Muscle layer of duodenum (tissue), 2 donors: ENCODE measurements at regions not wholly inside any gene's neighbourhood (a gene's known extent, or its start where the extent isn't known, plus 50 kb on each side); places are given as distances from the start of the nearest gene placed in this dataset.

Source experiments
- H3K27ac ChIP-seq: one replicate; pipeline ENCODE4 v1.7.0; 2013; ENCODE audit warnings: mild to moderate bottlenecking, low read length
- H3K27me3 ChIP-seq: one replicate; pipeline ENCODE4 v1.7.0; 2013; ENCODE audit warnings: low read depth, mild to moderate bottlenecking, control low read depth, low read length
- H3K36me3 ChIP-seq, 2 donors: one replicate each; pipeline ENCODE4 v1.7.0; 2013; ENCODE audit warnings: low read length in 2 of 2, control low read depth in 1 of 2, mild to moderate bottlenecking in 1 of 2; ENCODE audit not compliant: insufficient read depth in 2 of 2, control insufficient read depth in 1 of 2
- H3K4me1 ChIP-seq, 2 donors: one replicate each; pipeline ENCODE4 v1.7.0; 2013; ENCODE audit warnings: low read length in 2 of 2, mild to moderate bottlenecking in 2 of 2, control low read depth in 1 of 2, moderate library complexity in 1 of 2; ENCODE audit not compliant: insufficient read depth in 2 of 2, control insufficient read depth in 1 of 2
- H3K4me3 ChIP-seq, 2 donors: one replicate each; pipeline ENCODE4 v1.7.0; 2013; ENCODE audit warnings: low read length in 2 of 2, low read depth in 1 of 2, mild to moderate bottlenecking in 1 of 2
- H3K9me3 ChIP-seq, 2 donors: one replicate each; pipeline ENCODE4 v1.7.0; 2013; ENCODE audit warnings: low read length in 2 of 2, control low read depth in 1 of 2, mild to moderate bottlenecking in 1 of 2; ENCODE audit not compliant: control insufficient read depth in 1 of 2
- donor health status: healthy.

DNA sequence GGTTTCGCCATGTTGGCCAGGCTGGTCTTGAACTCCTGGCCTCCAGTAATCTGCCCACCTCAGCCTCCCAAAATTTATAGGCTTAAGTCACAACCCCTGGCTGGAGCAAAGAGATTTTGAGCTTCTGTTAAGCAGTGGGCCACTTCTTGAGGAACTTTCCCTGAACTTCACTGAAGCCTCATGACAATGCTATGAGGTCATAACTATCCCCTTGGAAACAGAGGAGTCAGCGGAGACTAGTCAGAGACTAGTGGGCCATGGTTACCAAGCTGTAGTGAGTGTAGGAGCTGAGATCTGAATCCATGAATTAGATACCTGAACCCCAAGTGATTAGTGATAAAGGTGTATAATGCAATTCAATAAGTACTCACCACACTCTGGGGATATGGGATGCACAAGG lies 145.1 kb upstream of the MSX1 start:
- H3K27ac ChIP-seq: no peak overlapping the region
- no peaks in the 10 kb centered on the region for H3K27me3 ChIP-seq
- H3K36me3 ChIP-seq: no peaks in the 10 kb centered on the region
- H3K9me3 ChIP-seq: no peaks in the 10 kb centered on the region
- H3K4me1 ChIP-seq: no peaks in the 10 kb centered on the region
- H3K4me3 ChIP-seq: no peak overlapping the region

DNA sequence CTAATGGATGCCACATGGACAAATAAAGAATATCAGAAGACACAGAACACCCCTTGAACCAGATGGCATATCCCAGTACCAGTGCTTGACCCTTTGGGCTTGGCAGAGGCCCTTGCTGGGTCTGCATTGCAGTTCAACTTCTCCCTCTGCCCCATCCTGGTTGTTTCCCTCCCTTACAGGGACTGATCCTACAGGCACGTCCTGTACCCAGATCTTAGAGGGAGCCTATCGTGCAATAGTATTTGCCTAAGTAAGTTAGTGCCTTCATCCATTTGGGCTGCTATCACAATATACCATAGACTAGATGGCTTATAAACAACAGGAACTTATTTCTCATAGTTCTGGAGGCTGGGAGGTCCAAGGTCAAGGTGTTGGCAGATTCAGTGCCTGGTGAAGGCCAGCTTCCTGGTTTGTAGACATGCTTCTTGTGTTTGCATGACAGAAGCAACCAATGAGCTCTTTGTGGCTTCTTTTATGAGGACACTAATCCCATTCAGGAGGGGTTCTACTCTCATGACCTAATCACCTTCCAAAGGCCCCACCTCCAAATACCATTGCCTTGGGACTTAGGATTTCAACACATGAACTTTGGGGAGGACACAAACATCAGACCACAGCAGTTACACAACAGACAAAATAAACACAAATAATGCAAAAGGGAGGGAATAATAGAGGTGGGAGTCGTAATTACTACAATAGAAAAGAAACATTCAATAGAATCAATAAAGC lies 146.5 kb upstream of the MSX1 start:
- Histone ChIP-seq H3K36me3 (no peaks in the 10 kb centered on the region), H3K4me1 (no peaks in the 10 kb centered on the region), H3K27me3 (no peaks in the 10 kb centered on the region), H3K27ac (no peak overlapping the region), H3K4me3 (no peak overlapping the region), H3K9me3 (peaks cover 0 to 3% of the 10 kb centered on the region in 2 donors)

DNA sequence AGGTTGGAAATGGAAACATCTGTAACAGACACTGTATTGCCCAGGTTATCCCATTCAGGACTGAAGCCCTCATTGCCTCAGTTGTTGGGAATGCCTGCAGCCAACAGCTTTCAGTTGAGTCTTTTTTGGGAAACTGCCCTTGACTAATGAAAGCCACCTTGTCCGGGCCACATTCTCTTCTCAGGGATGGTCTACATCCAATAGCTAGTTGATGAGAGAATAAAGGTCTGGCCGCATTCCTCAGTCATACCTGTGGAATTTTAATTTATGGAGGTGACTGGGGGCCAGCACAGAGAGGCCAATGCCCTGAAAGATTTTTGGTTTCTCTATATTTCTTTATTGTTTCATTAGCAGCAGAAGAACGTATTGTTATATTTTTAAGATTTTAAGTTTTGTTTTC lies 147.6 kb upstream of the MSX1 start:
- Histone ChIP-seq H3K27ac (no peak overlapping the region), H3K27me3 (no peaks in the 10 kb centered on the region), H3K9me3 (peaks cover 0 to 3% of the 10 kb centered on the region in 2 donors), H3K4me3 (no peak overlapping the region), H3K4me1 (no peaks in the 10 kb centered on the region), H3K36me3 (no peaks in the 10 kb centered on the region)

DNA sequence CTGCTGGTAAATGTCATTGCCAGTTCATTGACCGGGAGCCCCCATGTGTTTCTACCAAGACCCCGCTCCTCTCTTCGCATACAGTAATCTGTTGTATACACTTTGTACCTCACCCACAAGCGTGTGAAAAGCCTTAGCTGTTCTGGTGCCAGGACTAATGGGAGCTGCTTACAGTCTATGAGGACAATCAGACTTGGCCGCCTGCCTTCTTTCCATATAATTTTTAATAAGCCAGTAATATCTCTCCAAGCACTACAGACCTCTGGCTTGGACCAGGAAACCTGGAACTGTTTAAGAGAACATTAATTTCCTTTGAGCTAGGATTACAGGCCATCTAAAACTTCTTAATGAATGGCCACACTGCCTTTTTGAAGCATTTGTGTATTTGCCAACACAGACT lies 149.7 kb upstream of the MSX1 start:
- Histone ChIP-seq H3K4me3 (no peak overlapping the region), H3K9me3 (peaks cover 0 to 3% of the 10 kb centered on the region in 2 donors), H3K27ac (no peak overlapping the region), H3K36me3 (no peaks in the 10 kb centered on the region), H3K4me1 (no peaks in the 10 kb centered on the region), H3K27me3 (no peaks in the 10 kb centered on the region)

DNA sequence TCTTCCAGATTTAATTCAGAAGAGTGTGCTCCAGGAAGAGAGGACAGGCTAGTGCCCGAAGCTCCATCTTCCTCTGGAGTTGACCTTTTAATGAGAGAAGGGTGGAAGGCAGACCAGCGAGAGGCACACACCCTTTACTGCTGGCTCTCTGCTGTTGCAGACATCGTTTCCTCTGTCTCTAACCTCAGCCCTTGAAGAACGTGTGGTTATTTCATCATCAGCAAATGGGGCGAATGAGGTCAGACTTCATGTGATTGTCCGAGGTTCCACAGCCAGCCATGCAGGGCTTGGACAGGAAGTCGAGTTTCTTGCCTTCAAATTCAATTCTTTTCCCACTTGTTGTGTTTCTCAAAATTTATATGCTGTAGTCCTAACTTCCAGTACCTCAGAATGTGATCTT lies 155.2 kb upstream of the MSX1 start:
- Histone ChIP-seq H3K36me3 (no peaks in the 10 kb centered on the region), H3K9me3 (peaks cover 0 to 3% of the 10 kb centered on the region in 2 donors), H3K4me3 (no peak overlapping the region), H3K4me1 (no peaks in the 10 kb centered on the region), H3K27ac (no peak overlapping the region), H3K27me3 (no peaks in the 10 kb centered on the region)

DNA sequence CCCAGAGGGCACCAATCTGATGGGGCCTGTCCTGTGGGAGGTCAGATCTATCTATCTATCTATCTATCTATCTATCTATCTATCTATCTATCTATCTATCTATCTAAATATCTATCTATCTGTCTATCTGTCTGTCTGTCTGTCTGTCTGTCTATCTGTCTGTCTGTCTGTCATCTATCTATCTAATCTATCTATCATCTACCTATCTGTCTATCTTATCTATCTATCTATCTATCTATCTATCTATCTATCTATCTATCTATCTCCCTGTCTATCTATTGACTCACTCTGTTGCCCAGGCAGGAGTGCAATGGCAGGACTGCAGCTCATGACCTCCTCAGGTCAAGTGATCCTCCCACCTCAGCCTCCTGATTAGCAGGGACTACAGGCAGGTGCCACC lies 155.7 kb upstream of the STX18 start:
- no peaks in the 10 kb centered on the region for H3K36me3 ChIP-seq
- no peak overlapping the region for H3K27ac ChIP-seq

DNA sequence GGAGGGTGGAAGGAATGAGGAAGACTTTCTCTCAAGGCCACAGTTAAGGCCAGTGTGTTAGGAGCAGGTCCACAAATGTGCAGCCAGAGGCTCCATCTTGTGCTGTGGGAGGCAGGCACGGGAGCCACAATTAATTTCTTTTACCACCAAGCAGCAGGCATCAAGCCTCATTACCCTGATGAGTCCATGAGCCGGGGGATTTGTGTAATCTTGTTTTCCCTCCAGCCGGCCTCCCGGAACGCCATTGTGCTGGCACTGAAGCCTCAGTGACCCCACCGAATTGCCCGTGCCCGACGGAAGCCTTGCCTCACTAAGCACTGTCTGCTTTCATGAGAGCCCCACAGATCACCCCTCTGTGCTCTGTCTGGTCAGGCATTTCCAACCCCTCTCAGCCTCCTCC lies 154.7 kb upstream of the STX18 start:
- H3K36me3 ChIP-seq: no peaks in the 10 kb centered on the region
- H3K4me3 ChIP-seq: no peak overlapping the region
- peaks cover 0 to 8% of the 10 kb centered on the region in 2 donors for H3K4me1 ChIP-seq
- H3K9me3 ChIP-seq: no peaks in the 10 kb centered on the region
- H3K27ac ChIP-seq: no peak overlapping the region
- no peaks in the 10 kb centered on the region for H3K27me3 ChIP-seq

More for the DNA sequence above, 155.7 kb upstream of the STX18 start:
- no peaks in the 10 kb centered on the region for H3K9me3 ChIP-seq
- peaks cover 0 to 8% of the 10 kb centered on the region in 2 donors for H3K4me1 ChIP-seq
- no peaks in the 10 kb centered on the region for H3K27me3 ChIP-seq
- H3K4me3 ChIP-seq: no peak overlapping the region

DNA sequence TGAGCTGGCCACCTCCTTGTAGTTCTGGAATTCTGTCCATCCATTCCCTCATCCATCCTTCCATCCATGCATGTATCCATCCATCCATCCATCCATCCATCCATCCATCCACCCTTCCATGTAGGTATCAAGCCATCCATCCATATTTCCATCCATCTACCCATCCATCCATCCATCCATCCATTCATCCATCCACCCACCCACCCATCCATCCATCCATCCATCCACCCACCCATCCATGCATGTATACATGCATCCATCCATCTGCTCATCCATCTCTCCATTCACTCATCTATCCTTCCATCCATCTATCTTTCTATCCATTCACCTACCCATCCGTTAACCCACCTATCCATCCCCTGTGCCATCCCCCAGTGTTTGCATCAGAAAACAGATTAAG lies 153.6 kb upstream of the STX18 start:
- Histone ChIP-seq H3K9me3 (no peaks in the 10 kb centered on the region), H3K27ac (no peak overlapping the region), H3K36me3 (no peaks in the 10 kb centered on the region)

DNA sequence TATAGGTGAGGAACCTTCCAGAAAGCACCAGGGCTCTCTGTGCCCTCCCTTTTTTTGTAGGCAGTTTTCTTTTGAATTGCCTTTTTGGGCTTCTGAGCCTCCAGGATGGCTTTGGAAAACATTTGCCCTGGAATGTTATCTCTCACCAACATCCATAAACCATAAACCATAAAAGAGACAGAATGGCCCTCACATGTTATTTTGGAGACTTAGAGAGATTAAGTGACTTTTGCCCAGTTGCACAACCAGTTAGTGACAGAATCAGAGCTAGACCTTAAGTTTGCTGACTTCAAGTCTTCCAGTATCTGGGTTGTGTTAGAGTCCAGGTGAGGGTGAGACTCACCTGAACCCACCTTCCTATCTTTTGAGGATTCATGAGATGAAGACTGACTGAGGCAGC lies 153.0 kb upstream of the STX18 start:
- Histone ChIP-seq H3K27me3 (no peaks in the 10 kb centered on the region), H3K4me3 (no peak overlapping the region), H3K4me1 (peaks cover 0 to 8% of the 10 kb centered on the region in 2 donors), H3K27ac (no peak overlapping the region), H3K9me3 (no peaks in the 10 kb centered on the region), H3K36me3 (no peaks in the 10 kb centered on the region)

More for the DNA sequence above, 153.6 kb upstream of the STX18 start:
- Histone ChIP-seq H3K4me3 (no peak overlapping the region), H3K27me3 (no peaks in the 10 kb centered on the region), H3K4me1 (peaks cover 0 to 8% of the 10 kb centered on the region in 2 donors)

DNA sequence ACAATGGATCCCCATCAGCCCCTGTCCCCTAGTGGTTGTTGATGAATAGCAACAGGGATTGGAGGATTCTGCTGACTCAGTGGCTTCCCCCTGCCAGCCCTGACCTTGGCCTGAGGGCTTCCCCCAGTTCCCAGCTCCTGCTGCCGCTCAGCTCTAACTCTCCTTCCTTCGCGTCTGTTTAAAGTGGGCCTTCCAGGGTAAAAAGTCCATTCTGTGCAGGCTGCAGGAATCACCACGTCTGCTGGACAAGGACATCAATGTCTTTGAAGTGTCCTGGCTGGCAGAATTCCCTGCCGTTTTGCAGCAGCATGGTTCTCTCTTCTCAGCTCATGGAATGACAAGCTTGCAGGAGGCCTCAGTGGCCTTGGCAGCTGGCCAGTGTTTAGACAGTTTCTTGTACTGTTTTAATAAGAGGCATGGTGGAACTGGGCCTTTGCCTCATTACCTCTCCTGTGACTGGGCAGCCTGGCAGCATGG lies 152.5 kb upstream of the STX18 start:
- H3K27ac ChIP-seq: no peak overlapping the region
- no peaks in the 10 kb centered on the region for H3K9me3 ChIP-seq
- no peak overlapping the region for H3K4me3 ChIP-seq
- peaks cover 0 to 8% of the 10 kb centered on the region in 2 donors for H3K4me1 ChIP-seq
- H3K36me3 ChIP-seq: no peaks in the 10 kb centered on the region
- no peaks in the 10 kb centered on the region for H3K27me3 ChIP-seq

DNA sequence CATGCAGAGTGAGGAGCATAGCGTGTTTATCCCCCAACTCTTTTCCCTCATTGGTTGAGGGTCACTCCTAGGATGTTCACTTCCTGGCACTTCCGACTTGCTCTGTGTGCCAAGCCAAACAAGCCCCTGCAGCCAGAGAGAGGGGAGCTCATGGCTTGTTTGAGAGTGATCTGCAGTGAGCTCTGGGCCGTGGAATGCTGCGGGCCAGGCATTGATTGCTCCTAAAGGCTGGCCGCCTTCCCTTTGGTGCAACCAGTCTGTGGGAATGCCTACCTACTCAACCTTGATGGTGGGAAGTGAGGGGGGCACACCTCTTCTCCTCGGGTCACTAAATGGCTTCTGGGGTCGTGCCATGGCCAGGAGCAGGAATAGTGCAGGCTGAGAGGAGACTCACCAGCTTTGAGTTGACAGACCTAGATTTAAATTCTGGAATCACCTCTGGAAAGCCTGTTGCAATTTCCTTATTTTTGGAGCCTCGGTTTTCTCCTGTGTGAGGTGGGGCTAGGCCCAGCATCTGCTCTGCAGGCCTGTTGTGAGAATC lies 152.0 kb upstream of the STX18 start:
- Histone ChIP-seq H3K4me1 (peaks cover 0 to 8% of the 10 kb centered on the region in 2 donors), H3K27ac (no peak overlapping the region), H3K27me3 (no peaks in the 10 kb centered on the region), H3K9me3 (no peaks in the 10 kb centered on the region), H3K36me3 (no peaks in the 10 kb centered on the region), H3K4me3 (no peak overlapping the region)

DNA sequence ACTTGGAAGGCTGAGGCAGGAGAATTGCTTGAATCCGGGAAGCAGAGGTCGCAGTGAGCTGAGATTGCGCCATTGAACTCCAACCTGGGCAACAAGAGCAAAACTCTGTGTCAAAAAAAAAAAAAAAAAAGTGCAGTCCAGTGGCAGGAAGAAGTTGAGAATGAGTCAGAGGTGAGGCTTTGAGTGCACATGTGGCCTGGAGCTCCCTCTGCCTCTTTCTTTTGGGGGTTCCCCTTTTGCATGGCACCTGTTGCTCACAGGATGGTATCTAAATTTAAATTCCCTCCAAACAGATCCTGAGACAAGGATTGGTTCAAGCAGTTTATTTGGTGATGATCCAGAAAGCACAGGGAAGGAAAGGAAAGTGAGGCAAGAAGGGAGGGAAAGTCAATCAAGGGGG lies 151.4 kb upstream of the STX18 start:
- Histone ChIP-seq H3K9me3 (no peaks in the 10 kb centered on the region), H3K27me3 (no peaks in the 10 kb centered on the region), H3K27ac (no peak overlapping the region), H3K4me1 (peaks cover 0 to 8% of the 10 kb centered on the region in 2 donors), H3K4me3 (no peak overlapping the region), H3K36me3 (no peaks in the 10 kb centered on the region)
